SH-SY5Y (cell line): ENCODE measurements at regions not wholly inside any gene's neighbourhood (a gene's known extent, or its start where the extent isn't known, plus 50 kb on each side); places are given as distances from the start of the nearest gene placed in this dataset.

Source experiments
- GATA2 ChIP-seq: IDR thresholded peaks from 2 replicates; pipeline ENCODE4 v1.6.1; 2011; ENCODE audit warnings: mild to moderate bottlenecking, low read depth, low read length
- GATA3 ChIP-seq: IDR thresholded peaks from 2 replicates; pipeline ENCODE4 v1.6.1; 2011; ENCODE audit warnings: low read depth, mild to moderate bottlenecking, low read length, moderate library complexity

- TF ChIP-seq GATA2 (no peak), GATA3 (no peak)
These were observed 570.7 kb upstream of the ID2 start for GRCh38 chr2:8111193-8111592.
